DMS79 treated with DMSO at 0.1 percent for 48 hours (cell line): ENCODE measurements at regions not wholly inside any gene's neighbourhood (a gene's known extent, or its start where the extent isn't known, plus 50 kb on each side); places are given as distances from the start of the nearest gene placed in this dataset.
"Not testable (repeated sequence)": the region's sequence is repeated elsewhere in the genome, so short reads cannot be mapped to it uniquely, and the experiment has no call there.

ENCODE experiments used
- DNase-seq: peaks from one replicate; lab custom pipeline; 2025; lab: John Stamatoyannopoulos, UW

DNA sequence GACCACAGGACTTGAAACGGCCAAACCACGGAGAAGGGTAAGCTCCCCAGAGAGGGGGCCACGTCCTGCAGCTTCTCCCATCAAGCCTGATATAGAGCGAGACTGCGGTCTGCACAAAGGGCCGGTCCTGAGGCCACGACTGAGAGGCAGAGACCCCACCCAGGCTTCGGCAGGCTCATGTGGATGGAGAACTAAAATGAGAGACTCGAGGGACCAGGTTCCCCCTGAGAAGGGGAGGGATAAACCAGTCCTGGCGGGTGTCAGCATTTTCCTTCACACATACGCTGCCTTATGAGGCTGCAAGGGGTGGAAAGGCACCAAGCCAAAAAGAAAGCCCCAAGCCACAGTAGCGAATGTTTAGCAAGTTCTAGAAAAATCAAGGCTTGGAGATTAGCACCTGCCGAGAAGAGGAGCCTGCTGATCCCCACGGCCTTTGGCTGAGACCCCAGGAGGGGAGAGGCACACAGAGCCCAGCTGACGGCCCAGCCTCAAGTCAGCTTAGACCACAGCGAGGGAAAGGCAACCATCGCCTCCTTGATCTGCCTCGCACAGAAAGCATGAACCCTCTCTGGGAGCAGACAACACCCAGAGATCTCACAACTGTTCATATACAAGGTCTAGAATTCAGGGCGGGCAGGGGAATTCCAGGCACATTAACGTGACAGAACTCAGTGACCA, 92.6 kb upstream of the RNF32 start:
- no peak for DNase-seq

DNA sequence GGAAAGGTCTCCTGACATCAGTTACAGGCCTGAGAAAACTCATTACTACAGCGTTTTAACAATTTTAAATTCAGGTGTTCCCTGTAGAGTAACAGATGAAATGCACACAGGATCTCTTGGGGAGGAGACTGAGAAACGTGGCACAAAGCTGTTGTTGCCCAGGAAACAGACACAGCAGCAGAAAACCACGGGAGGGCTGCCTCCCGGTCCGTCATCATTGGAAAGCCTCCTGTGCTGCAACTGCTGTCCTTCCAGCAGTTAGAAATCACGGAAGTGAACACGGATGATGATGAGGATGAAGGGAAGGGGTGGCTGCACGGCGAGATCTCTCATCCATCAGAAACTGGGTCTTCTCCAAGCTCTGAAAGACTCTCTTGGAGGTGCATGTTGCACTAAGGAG, 94.6 kb upstream of the RNF32 start:
- DNase-seq, result no peak

DNA sequence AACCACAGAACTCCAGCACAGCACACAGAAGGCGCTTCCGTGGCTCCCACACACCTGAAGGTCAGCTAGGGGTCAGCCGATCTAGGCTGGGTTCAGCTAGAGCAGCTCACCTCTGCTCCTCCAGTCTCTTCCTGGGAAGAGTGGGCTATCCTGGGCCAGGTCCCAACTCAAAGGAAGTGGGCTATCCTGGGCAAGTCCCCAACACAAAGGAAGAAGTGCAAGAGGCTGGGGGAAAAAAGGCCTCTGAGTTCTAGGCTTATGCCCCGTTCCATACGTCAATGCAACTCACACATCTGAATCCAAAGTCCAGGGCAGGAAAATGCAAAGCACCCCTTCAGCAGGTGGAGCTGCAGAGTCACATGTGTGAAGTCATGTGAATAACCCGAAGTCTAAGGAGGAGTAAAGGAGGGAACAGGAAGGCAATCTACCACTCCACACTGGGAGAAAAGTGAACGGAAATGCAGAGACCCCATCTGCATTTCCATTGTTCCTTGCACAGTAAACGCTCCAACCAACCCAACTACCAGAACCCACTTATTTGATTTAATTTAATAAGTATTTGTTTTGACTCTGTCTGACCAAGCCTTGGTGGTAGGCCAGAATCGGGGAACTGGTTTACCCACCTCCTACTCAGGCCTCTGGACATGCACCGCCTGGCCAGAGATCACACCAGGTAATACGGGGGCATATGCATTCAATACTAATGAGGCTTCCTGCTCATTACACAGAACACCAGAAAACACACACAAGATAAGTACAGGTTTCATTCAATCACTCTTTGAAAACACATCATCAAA, 95.5 kb upstream of the RNF32 start:
- DNase-seq, result no peak

DNA sequence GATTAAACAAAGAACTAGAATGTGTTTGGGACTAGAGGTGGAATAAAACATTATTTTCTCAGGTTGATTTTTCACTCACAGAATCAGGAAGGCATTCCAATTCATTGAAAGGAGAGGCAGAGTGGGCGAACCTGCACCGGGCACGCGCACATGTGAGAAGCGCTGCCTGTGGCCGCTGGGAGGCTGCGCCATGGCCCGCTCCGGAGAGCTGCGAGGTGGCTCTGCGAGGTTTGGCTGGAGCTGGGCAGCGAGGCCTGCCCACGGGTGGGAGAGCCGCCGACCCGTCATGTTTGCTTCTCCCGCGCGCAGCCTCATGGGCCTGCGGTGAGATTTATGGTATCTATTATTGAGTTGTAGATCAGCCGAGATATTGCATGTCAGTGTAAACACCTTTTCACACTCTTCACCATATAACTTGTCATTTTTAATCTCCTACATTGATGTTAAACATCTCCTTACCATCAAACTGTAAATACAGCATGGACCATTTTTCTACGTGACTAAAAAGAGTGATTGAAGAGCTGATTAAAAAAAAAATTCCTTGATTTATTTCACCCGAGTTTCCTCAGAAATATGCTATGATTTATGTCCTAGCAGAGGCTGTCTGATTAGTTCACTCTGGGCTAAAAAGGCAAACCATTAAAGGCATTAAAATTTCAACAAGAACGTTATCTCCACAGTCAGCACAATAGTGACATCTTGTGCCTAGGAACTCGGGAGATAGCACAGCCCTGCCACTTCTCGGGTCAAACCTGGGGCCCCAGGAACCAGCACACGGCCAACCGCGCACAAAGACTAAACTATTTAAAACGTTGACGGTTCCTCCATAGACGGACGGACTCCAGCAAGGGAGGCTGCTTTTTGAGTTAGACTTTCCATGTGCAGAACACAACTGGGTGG, 96.6 kb upstream of the RNF32 start:
- no peak for DNase-seq

DNA sequence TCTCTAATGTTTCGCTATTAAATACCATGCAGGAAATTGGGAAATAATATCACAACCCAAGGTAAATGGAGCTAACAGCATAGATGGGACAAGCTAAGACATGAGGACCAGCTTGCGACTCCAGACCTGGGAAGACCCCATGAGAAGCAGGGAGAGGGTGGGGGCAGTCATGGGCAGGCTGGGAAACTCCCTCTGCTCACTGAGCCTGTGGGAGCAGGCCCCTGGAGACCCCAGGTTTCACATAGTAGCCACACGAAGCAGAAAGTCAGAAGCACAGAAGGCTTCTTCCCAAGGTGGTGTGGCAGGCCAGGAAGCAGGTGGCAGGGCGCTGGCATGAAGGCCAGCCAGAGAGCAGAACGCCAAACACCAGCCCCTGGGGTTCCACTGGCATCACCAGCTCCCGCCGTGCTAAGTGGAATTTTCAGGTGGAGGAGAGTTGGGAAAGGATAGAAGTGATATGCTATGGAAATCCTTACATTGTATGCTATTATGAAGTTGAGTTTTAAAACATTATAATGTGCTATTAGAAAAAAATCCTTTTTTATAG, 99.9 kb upstream of the RNF32 start:
- DNase-seq, result no peak

DNA sequence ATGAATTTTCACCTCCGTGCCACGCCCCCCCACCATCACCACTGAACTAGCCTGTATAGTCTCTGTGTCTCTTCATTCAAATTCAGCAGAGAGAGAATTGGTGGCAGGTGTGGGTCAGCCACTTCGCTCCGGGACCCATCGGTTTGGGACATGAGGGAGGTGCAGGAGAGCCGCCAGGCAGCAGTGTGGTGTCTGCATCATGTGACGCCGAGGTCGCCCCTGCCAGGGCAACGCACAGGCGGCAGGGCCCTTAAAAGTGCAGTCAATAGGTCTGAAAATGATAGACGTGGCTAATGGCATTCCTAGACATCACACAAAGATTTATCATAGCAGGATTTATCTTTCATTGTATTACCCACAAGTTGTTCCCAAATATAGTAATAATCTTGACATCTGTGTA, 100.6 kb upstream of the RNF32 start:
- DNase-seq, result no peak

DNA sequence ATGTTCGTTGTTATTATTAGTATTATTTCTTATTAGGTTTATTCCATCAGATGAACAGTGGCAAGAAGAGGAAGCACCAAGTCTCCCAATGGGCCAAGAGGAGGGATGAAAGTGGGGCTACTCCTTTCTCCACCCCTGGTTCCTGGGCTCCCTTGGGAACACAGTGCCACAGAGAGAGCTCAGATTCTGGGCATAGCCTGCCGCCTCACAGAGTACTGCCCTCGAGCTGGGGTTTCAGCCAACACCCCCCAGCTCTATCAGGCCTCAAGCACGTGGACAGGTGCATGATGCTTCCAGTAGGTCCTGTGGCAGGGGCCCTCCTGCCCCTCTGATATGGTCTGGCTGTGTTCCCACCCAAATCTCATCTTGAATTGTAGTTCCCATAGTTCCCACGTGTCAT, 103.6 kb upstream of the RNF32 start:
- DNase-seq, result no peak

DNA sequence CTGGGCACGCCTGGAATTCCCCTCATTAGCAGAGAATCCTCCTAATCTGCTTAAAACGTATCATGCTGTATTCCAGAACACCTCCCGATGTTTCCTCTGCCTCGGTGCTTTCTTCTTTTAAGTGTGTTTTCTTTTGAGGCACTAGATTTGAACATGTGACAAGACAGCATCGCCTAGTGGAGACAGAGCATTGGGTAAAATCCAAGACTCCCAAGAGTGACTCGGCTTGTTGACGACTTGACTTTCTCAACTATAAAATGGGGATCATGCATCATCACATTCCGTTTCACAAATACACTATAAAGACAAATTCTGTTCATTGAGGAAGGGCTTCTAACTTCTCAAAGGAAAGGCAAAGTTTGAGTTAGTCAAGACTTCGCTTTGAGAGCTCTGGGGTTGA, 105.6 kb upstream of the RNF32 start:
- no peak for DNase-seq

DNA sequence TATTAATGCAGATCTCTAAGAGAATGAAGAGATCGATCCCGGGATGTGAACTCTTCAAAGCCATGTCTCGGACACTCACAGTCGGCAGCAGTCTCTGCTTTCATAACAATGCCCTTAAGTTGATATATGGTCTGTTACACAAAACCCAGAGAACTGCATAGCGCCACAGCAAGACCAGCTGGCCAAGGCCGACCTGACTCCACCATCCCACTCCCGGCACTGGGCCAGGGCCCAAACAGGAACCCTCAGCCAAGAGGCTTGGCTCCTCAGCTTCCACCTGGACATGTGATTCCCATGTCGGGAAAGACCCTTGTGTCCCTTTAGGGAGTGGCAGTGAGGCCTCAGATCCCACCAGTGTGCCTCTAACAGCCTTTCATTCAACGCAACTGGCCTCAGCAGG, 106.6 kb upstream of the RNF32 start:
- no peak for DNase-seq

DNA sequence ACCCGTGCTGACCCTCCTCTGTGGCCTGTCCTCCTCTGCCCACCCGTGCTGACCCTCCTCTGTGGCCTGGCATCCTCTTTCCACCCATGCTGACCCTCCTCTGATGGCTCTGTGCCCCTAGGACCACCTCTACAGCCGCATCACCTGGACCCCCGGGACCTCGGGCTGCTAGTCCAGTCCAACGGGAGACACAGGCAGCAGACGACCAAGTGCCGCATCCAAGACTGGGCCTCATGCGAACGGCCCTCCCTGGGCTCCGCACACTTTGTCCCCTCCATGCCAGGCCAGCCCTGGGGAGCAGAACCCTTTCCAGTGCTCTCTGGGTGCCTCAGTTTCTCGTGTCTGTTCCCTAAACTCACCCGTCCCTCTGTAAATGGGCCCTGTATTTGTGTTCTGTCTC, 107.2 kb upstream of the RNF32 start:
- DNase-seq, result no peak

DNA sequence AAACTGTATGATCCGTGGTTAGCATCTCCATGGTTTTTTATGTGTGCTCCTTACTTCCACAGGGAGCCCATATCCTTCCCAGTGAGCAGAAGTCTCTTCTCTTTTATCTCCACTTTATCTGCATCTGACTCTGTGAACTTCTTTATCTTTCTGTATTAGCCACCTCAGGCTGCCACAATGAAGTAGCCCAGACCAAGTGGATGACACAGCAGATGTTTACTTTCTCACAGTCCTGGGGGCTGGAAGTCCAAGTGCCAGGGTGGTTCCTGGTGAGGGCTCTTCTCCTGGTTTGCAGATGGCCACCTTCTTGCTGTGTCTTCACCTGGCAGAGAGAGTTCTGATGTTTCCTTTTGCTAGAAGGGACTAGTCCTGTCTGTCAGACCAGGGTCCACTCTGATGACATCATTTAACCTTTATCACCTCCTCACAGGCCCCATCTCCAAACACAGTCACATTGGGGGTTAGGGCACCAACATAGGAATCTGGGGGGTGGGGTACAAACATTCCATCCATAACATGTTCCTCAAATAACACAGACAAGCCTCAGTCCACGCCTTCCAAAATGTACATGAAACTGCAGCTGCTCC, 108.5 kb upstream of the RNF32 start:
- DNase-seq, result no peak

DNA sequence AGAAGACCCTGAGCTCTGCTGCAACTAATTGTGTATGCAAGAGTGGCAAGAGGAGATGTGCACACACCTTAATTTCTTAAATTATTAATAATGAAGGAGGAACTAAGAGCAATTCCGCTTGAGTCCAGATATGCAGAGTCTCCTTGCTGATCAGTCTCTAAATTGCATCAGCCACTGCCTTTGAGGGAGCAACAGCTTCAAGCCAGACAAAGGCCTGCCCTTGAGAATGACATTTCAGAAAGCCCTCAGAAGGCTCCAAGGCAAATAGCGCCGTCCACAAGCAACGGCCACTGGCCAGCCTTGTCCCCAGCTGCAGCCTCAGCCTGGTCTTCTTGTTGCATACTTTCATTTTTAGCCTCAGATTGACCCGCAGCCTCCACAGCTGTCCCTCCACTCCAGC, 110.6 kb upstream of the RNF32 start:
- DNase-seq, result no peak

DNA sequence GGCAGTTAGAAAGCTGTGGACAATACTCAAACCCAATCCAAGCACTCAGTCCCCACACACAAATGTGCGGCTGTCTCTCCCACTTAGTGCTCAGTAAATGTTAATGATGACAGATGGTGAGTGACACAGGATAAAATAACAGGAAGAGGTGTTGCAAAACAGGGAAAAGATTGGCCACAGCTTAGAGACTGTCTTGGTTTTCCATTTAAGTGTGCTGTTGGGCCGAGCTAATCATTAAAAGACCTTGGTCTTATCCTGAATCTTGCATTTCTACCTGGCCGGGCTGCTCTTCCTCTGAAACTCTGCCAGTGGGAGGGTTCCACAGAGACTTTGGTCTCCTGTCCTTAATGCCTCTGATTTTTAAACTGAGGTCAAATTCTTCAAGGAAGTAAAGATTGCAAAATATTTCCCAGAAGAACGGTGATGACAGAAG, 113.1 kb upstream of the RNF32 start:
- DNase-seq, result no peak

DNA sequence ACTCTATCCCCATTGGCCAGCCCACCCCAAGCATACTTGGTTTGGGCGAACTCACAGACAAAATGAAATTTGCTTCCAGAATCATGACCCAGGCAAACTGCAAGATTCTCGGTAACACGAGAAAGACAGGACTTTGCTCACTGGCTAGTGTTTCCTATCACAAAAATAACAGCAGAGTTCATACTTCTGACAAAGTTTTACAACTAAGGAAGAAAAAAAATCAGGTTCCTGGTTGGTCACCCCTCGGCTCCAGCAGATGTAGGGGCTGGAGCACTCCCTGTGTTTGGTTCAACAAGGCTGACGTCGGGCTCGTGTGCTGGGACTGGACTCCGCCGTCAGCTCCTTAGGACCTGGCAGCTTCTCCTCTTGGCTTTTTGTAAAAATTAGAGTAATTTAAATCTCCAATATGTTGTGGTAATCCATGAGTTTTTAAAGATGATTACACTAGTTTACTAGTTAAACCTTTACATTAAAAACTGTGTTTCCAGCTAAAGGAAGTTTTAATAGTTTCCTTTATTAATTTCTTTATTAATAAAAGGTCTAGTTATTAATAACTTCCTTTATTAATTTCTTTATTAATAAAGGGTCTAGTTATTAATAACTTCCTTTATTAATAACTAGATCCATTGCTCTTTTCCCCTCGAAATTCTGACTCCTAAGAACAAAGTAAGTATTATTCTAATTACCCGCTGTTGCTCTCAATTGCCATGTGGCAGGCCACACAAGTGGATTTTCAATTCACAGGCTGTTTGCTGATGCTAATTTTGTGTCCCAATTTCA, 115.6 kb upstream of the RNF32 start:
- DNase-seq, result no peak

DNA sequence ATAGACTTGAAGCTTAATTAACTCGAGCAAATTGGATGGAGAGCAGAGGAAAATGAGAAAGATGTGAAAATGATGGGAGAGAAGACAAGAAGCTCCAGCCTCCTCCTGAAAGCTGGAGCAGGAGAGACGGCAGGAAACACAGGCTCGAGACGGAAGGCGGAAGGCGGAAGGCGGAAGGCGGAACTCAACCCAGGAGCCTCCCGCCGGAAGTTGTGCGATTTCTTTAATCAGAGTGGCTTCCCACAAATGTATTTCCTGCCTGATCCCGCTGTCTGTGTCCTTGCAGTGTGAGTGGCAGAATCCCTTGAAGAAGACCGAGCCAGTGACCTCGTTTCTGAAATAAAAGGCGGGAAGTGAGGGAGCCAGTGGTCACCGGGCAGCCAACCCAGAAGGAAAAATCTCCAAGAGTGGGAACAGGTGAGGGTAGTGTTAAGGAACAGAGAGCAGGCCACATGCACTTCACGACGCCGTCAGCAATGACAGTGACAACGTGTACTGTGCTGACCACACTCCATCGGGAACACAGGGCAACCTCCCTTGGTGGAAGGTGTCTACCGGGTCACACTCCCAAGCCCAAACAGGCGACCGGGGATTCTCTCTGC, 117.0 kb upstream of the RNF32 start:
- no peak for DNase-seq

DNA sequence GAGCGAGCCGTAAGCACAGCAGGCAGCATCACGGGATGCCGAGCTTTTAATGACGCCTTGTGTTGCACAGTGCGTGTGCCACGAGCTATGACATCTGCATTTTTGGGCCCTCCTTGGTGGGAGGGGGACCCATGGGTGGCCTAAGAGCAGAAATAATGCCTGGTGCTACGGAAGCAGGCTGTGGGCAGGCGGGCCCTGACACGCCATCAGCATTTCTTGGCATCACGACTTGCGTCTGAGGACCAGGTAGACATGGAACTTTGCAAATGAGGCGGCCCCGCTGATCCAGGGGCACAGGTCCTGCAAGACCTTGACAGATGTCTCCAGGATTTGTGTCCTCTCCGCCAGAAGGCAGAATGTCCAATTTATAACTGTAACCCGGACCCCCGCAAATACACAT, 117.8 kb upstream of the RNF32 start:
- no peak for DNase-seq

DNA sequence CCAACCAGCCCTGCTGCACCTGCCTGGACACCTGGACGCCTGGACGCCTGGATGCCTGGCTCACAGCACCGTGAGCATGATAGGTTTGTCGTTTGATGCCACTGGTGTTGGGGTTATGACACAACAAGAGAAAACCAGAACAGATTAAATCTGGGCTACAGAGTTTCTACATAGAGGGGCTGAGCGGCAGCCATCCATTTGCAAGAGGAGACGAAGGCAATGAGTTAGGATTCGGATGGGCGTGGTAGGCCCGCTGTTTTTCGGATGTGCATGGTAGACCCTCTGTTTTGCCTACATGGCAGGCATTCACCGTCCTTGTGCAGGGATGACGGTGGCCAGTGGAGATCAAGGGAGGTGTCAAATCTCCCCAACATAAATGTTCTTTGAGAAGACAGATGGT, 121.5 kb upstream of the RNF32 start:
- DNase-seq, result no peak

DNA sequence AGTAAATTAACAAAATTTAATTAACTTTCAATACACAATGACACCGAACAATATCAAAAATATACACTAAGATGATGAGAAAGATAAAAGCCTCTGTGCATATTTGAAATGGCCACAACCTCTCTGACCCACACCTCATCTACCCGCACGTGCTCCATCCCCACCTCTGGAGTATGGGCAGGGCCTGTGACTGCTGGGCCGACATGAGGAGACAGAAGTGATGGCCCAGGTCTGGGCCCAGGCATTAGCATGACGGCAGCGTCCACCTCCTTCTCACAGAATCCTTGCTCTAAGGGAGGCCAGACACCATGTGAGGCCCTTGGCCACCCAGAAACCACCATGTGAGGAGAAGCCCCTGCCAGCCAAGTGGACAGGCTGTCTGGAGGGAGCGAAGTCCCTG, 122.1 kb upstream of the RNF32 start:
- DNase-seq, result no peak

DNA sequence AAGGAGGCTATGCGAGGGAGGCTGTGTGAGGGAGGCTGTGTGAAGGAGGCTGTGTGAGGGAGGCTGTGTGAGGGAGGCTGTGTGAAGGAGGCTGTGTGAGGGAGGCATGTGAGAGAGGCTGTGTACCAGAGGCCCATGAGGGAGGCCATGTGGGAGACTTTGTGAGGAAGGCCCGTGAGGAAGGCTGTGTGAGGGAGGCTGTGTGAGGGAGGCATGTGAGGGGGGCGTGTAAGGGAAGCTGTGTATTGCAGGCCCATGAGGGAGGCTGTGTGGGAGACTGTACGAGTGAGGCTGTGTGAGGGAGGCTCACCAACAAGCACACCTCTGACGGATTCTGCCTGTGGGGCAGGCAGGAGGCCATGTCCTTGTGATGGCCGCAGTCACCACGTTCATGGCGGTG, 122.7 kb upstream of the RNF32 start:
- not testable (repeated sequence) for DNase-seq

DNA sequence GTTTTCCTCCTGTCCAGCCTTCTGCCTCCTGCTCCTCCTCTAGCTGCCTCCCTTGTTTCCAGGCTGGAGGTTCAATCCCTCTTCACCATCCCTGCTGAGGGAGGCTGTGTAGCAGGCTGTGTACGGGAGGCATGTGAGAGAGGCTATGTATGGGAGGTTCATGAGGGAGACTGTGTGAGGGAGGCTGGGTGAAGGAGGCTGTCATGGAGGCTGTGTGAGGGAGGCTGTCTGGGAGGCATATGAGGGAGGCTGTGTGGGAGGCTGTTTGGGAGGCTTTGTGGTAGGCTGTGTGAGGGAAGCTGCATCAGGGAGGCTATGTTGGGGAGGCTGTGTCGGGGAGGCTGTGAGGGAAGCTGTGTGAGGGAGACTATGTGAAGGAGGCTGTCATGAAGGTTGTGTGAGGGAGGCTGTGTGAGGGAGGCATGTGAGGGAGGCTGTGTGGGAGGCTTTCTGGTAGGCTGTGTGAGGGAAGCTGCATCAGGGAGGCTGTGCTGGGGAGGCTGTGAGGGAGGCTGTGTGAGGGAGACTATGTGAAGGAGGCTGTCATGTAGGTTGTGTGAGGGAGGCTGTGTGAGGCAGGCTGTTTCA, 123.7 kb upstream of the RNF32 start:
- DNase-seq, result no peak
